Gastrocnemius medialis (tissue), 4 donors: ENCODE measurements at regions not wholly inside any gene's neighbourhood (a gene's known extent, or its start where the extent isn't known, plus 50 kb on each side); places are given as distances from the start of the nearest gene placed in this dataset.

ENCODE experiments used
- ATAC-seq, 2 donors: fragments of 150-250 bp; one replicate each; pipeline ENCODE4 v1.9.1; 2016
- DNase-seq, 2 donors: peaks; one replicate each; pipeline ENCODE4 v3.0.0-alpha.2; 2019
- H3K27ac ChIP-seq, 4 donors: fragments of 200-600 bp; sonication (generic); 1 replicate in 1 of 4; 2 replicates in 3 of 4; pipeline ENCODE4 v1.5.1; 2016 to 2018; ENCODE audit warnings: mild to moderate bottlenecking in 2 of 4, moderate library complexity in 1 of 4
- H3K27me3 ChIP-seq, 3 donors: fragments of 200-600 bp; sonication (generic) in 2 of 3; 1 replicate in 1 of 3; 2 replicates in 2 of 3; pipeline versions ENCODE4 v1.5.1 to v1.6.0; 2016 to 2019; ENCODE audit warnings: mild to moderate bottlenecking in 1 of 3, moderate library complexity in 1 of 3
- H3K36me3 ChIP-seq, 2 donors: fragments of 200-600 bp; sonication (generic) in 1 of 2; one replicate each; pipeline ENCODE4 v1.5.1; 2017 to 2018
- H3K4me1 ChIP-seq, 2 donors: fragments of 200-600 bp; sonication (generic) in 1 of 2; one replicate each; pipeline ENCODE4 v1.5.1; 2016 to 2017; ENCODE audit warnings: mild to moderate bottlenecking in 2 of 2
- H3K4me3 ChIP-seq, 4 donors: fragments of 200-600 bp; sonication (generic) in 3 of 4; 1 replicate in 1 of 4; 2 replicates in 3 of 4; pipeline ENCODE4 v1.5.1; 2016 to 2019; ENCODE audit warnings: mild to moderate bottlenecking in 2 of 4
- H3K9me3 ChIP-seq, 3 donors: fragments of 200-600 bp; sonication (generic) in 2 of 3; 1 replicate in 1 of 3; 2 replicates in 2 of 3; pipeline ENCODE4 v1.5.1; 2016 to 2019
- POLR2A ChIP-seq, 2 donors: fragments of 450-650 bp; IDR thresholded peaks; one replicate each; pipeline ENCODE4 v1.6.1; 2017; ENCODE audit warnings: antibody characterized with exemption in 2 of 2, mild to moderate bottlenecking in 2 of 2, moderate library complexity in 2 of 2
- in situ Hi-C, 4 donors: fragments of 200-750 bp; cut with MboI; loops; one replicate each; pipeline versions ENCODE4 v1.15.0 to v1.8.0; 2017; ENCODE audit warnings: low sequenced_read_pairs in 4 of 4
- intact Hi-C: fragments of 100-400 bp; cut with DNase I; formaldehyde crosslinking; loops from one replicate; pipeline ENCODE4 v1.15.1; 2023; ENCODE audit warnings: low total_unique reads
- TF ChIP-seq, protein P1 (sequence below), 5 experiments: fragments of 450-650 bp in 3 of 5; fragments of 200-600 bp in 2 of 5; sonication (generic) in 2 of 5; IDR thresholded peaks in 4 of 5; conservative IDR thresholded peaks in 1 of 5; 1 replicate in 4 of 5; 2 replicates in 1 of 5; pipeline ENCODE4 v1.5.1; 2016 to 2019; ENCODE audit warnings: antibody characterized with exemption in 5 of 5, mild to moderate bottlenecking in 3 of 5, moderate library complexity in 3 of 5

DNA sequence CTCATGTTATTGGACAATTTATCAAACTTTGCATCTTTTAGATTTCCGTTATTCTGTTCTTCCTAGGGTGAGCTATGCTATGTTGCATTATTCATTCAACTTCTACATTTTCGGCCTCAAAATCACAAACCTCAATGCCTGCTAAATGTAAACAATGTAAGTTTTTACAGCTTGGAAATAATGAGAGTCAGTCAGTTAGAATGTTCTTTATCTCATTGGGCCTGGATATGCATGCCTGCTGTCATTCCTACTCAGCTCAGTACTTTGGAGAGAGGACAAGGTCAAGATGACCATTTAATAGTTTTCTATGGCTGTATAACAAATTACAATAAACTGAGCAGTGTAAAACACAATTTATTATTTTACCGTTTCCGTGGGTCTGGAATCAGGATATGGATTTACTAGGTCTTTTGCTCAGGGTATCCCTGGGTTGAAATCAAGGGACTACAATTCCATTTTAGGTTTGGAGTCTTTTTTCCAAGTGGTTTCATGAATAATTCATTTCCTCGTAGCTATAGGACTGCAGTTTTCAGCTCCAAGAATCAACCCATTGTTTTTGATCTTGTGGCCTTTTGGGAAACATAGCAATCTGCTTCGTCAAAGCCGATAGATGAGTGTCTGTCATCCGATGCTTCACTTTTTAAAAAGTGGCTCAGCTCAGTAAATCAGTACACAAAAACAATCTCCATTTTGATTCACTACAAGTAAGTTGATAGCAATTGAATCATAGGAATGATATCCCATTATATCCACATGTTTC, 1143.2 kb upstream of the CDH6 start:
- Histone ChIP-seq H3K36me3 (no peaks in the 10 kb centered on the region), H3K4me1 (no peaks in the 10 kb centered on the region), H3K27me3 (no peaks in the 10 kb centered on the region), H3K4me3 (no peak overlapping the region), H3K27ac (no peak overlapping the region), H3K9me3 (no peaks in the 10 kb centered on the region)
- TF ChIP-seq, protein P1, sequence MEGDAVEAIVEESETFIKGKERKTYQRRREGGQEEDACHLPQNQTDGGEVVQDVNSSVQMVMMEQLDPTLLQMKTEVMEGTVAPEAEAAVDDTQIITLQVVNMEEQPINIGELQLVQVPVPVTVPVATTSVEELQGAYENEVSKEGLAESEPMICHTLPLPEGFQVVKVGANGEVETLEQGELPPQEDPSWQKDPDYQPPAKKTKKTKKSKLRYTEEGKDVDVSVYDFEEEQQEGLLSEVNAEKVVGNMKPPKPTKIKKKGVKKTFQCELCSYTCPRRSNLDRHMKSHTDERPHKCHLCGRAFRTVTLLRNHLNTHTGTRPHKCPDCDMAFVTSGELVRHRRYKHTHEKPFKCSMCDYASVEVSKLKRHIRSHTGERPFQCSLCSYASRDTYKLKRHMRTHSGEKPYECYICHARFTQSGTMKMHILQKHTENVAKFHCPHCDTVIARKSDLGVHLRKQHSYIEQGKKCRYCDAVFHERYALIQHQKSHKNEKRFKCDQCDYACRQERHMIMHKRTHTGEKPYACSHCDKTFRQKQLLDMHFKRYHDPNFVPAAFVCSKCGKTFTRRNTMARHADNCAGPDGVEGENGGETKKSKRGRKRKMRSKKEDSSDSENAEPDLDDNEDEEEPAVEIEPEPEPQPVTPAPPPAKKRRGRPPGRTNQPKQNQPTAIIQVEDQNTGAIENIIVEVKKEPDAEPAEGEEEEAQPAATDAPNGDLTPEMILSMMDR (IDR thresholded peaks at IDR 0.05 in 4 of 5, conservative IDR thresholded peaks at IDR 0.05 in 1 of 5), result no peak
- TF ChIP-seq POLR2A (IDR thresholded peaks at IDR 0.05), result no peak
- intact Hi-C loops, result no loop called here
- no peak for DNase-seq
- in situ Hi-C loops, result no loop called here
- no peak for ATAC-seq

DNA sequence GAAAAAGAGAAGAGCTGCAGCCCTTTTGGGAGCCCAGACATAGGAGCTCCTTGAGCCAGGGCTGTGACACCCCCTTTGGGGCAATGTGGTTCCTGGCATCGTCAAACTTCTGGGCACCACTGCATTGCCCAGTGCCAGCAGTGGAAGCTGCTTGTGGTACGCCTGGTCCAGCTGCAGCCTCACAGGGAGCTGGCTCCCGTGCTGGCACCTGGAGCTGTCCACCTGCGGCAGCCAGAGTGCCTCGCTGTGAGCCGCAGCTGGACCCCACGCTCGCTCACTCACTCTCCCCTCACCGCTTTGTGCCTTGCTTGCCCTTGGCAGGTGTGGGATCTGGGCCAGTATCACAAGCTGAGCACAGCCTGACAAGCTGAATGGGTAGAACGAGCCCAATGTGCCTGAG, 1150.8 kb upstream of the CDH6 start:
- in situ Hi-C loops (no loop called here), intact Hi-C loops (no loop called here)
- Histone ChIP-seq H3K36me3 (no peaks in the 10 kb centered on the region), H3K27me3 (no peaks in the 10 kb centered on the region), H3K4me1 (no peaks in the 10 kb centered on the region), H3K9me3 (no peaks in the 10 kb centered on the region), H3K27ac (no peak overlapping the region), H3K4me3 (no peak overlapping the region)
- DNase-seq, result no peak
- TF ChIP-seq POLR2A (IDR thresholded peaks at IDR 0.05), result no peak
- TF ChIP-seq, protein P1 (IDR thresholded peaks at IDR 0.05 in 4 of 5, conservative IDR thresholded peaks at IDR 0.05 in 1 of 5), result no peak
- no peak for ATAC-seq

DNA sequence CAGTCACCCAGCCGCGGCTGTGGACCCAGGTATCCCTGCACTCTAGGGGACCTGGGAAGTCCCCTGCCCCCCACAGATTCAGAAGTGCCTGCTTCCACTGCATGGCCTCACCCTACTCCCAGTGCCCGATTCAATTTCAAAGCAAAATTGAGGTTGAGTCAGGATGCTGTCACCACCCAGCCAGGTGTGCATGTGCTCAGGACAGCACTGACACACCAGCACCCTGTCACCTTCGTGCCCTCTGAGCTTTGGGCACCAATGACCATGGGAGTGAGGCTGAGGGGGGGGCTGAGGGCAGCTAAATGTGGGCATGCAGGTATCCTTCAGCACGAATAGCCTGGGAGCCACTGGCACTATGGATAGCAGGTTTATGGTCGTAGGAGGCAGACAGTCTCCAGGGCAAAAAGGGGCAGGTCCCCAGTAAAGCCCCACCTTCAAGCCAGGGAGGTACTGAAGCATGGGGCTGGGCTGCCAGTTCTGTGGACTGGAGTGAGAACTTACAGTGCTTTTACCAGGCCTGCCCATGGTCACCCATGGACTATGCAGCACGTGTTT, 1151.6 kb upstream of the CDH6 start:
- no peak for ATAC-seq
- in situ Hi-C loops (no loop called here), intact Hi-C loops (no loop called here)
- Histone ChIP-seq H3K4me1 (no peaks in the 10 kb centered on the region), H3K9me3 (no peaks in the 10 kb centered on the region), H3K36me3 (no peaks in the 10 kb centered on the region), H3K27me3 (no peaks in the 10 kb centered on the region), H3K4me3 (no peak overlapping the region), H3K27ac (no peak overlapping the region)
- no peak for TF ChIP-seq POLR2A (IDR thresholded peaks at IDR 0.05)
- TF ChIP-seq, protein P1 (IDR thresholded peaks at IDR 0.05 in 4 of 5, conservative IDR thresholded peaks at IDR 0.05 in 1 of 5), result no peak
- no peak for DNase-seq

DNA sequence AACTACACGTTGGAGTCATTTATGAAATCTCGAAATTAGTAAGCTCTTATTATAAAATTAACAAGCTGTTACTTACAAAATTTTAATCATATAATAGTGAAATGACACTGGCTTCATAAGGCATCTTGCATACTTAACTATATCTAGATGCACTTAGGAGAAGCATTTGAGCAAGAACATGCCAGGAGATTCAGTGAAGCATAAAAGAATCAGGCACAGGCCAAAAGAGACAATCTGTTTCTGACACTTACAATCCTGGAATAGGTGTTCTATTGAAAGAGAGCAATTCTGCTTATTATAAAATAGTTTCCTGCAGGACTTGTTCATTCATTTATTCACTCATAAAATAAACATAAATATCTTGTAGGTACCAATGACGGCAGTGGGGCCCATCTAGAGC, 1152.2 kb upstream of the CDH6 start:
- Histone ChIP-seq H3K36me3 (no peaks in the 10 kb centered on the region), H3K4me1 (no peaks in the 10 kb centered on the region), H3K27me3 (no peaks in the 10 kb centered on the region), H3K4me3 (no peak overlapping the region), H3K9me3 (no peaks in the 10 kb centered on the region), H3K27ac (no peak overlapping the region)
- intact Hi-C loops (no loop called here), in situ Hi-C loops (no loop called here)
- no peak for TF ChIP-seq POLR2A (IDR thresholded peaks at IDR 0.05)
- TF ChIP-seq, protein P1 (IDR thresholded peaks at IDR 0.05 in 4 of 5, conservative IDR thresholded peaks at IDR 0.05 in 1 of 5), result no peak
- DNase-seq, result no peak
- no peak for ATAC-seq
